ENCODE measurements at regions not wholly inside any gene's neighbourhood (a gene's known extent, or its start where the extent isn't known, plus 50 kb on each side); places are given as distances from the start of the nearest gene placed in this dataset.

GRCh38 chr4:126130215-126130614, 815.5 kb downstream of the FAT4 start:
- no peak for TF ChIP-seq CTCF (IDR thresholded peaks at IDR 0.05)
- TF ChIP-seq ZFX (IDR thresholded peaks at IDR 0.05; ENCODE audit: borderline replicate concordance): no peak
- no peak overlapping the region for H3K27ac ChIP-seq

GRCh38 chr4:126136922-126137781, 822.4 kb downstream of the FAT4 start:
- H3K27ac ChIP-seq: no peak overlapping the region
- TF ChIP-seq ZFX (IDR thresholded peaks at IDR 0.05; ENCODE audit: borderline replicate concordance): no peak
- no peak for TF ChIP-seq CTCF (IDR thresholded peaks at IDR 0.05)

GRCh38 chr4:126137782-126138170, 823.0 kb downstream of the FAT4 start:
- H3K27ac ChIP-seq: no peak overlapping the region

GRCh38 chr4:126144543-126145237, 829.9 kb downstream of the FAT4 start:
- H3K27ac ChIP-seq: no peak overlapping the region
- TF ChIP-seq ZFX (IDR thresholded peaks at IDR 0.05; ENCODE audit: borderline replicate concordance) (no peak), CTCF (IDR thresholded peaks at IDR 0.05) (no peak)

More at GRCh38 chr4:126137782-126138170, 823.0 kb downstream of the FAT4 start:
- TF ChIP-seq ZFX (IDR thresholded peaks at IDR 0.05; ENCODE audit: borderline replicate concordance) (no peak), CTCF (IDR thresholded peaks at IDR 0.05) (no peak)

GRCh38 chr4:126168484-126168883, 853.7 kb downstream of the FAT4 start:
- no peak overlapping the region for H3K27ac ChIP-seq
- no peak for TF ChIP-seq CTCF (IDR thresholded peaks at IDR 0.05)
- TF ChIP-seq ZFX (IDR thresholded peaks at IDR 0.05; ENCODE audit: borderline replicate concordance): no peak

- TF ChIP-seq CTCF (IDR thresholded peaks at IDR 0.05) (no peak), ZFX (IDR thresholded peaks at IDR 0.05; ENCODE audit: borderline replicate concordance) (no peak)
- no peak overlapping the region for H3K27ac ChIP-seq
Observed at GRCh38 chr4:126172126-126172525, 857.4 kb downstream of the FAT4 start.

- TF ChIP-seq CTCF (IDR thresholded peaks at IDR 0.05): no peak
- no peak for TF ChIP-seq ZFX (IDR thresholded peaks at IDR 0.05; ENCODE audit: borderline replicate concordance)
- no peak overlapping the region for H3K27ac ChIP-seq
Observed at GRCh38 chr4:126174627-126175026, 859.9 kb downstream of the FAT4 start.

All from 22Rv1 (cell line).